GM19328 (cell line): ENCODE measurements at regions not wholly inside any gene's neighbourhood (a gene's known extent, or its start where the extent isn't known, plus 50 kb on each side); places are given as distances from the start of the nearest gene placed in this dataset.
"Not testable (repeated sequence)": the region's sequence is repeated elsewhere in the genome, so short reads cannot be mapped to it uniquely, and the experiment has no call there.

Experiments used
- ATAC-seq: cut with Tn5 transposase; IDR thresholded peaks from one replicate; pipeline ENCODE4 v1.9.1; 2021; ENCODE audit warnings: mild to moderate bottlenecking, moderate library complexity; ENCODE audit not compliant: unreplicated experiment

DNA sequence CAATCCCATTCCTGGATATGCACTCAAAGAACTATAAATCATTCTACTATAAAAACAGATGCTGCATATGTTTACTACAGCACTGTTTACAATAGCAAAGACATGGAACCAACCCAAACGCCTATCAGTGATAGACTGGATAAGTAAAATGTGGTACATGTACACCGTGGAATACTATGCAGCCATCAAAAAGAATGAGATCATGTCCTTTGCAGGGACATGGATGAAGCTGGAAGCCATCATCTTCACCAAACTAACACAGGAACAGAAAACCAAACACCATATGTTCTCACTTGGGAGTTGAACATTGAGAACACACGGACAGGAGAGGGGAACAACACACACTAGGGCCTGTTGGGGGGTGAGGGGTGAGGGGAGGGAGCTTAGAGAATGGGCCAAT is 274.9 kb upstream of the KIAA1217 start:
- not testable (repeated sequence) for ATAC-seq

DNA sequence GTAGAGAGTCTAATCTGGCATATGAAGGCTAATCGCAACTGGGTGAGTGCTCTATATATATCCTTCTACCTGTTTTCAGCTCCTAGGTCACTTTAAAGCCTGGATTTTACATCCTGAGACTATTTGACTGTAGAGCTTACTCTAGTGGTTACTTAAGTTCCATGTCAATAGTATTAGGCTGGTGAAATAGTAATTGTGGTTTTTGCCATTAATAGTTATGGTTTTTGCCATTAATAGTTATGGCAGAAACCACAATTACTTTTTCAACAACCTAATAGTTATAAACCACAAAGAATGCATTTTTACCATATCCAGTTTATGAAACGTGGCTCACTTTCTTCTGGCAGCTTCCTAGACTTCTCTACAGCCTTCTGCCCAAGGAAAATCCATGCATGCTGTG is 263.1 kb upstream of the KIAA1217 start:
- ATAC-seq, result no peak

DNA sequence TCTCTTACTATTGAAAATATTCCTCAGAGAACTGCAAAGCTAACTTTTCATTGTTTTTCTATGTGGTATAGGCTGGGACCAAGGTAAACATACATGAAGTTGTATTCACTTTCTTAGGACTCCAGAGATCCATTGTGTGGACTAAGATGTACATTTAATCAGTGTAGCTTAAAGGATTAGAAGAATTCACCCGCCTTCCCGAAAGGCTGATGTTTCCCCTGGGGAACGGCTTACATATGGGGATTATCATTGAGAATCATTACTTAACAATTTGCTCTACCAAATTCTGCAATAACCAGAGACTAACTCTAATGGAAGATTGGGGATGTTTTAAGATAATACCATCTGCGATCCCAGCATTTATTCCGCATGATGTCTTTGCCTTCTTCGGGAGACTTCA is 257.1 kb upstream of the KIAA1217 start:
- ATAC-seq, result no peak

DNA sequence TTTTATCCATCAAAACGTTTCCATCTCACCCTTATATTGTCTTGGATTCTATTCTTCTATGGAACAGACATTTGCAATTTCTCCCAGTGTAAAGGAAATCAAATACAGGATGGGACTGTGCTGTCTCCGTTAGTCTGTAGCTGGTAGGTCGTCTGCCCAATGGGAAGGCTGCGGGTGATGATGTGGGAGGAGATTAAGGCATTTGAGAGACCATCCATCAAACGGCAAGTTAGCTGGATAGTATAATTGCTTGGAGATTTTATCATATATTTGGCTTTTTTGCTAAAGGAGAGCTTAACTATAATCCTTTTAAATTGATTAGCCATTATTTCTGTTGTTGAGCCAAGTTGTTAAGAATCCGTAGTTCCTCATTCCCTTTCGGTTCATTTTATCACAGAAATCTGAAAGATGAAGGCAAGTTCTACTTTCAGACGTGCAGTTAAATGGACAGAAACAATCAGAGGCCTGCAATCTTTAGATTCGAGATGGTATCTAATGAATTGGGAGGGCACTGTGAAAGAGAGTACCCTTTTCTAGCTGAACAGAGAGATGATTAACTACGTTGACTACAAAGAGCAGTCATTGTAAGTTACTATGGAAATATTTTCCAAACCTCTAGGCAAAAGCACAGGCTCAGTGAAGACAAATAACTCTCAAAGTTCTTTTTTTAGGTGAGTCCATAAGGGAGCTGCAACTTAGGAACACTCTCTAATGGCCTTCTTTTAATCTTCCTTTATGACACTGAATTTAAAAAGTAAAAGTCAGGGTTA is 253.3 kb upstream of the KIAA1217 start:
- no peak for ATAC-seq

DNA sequence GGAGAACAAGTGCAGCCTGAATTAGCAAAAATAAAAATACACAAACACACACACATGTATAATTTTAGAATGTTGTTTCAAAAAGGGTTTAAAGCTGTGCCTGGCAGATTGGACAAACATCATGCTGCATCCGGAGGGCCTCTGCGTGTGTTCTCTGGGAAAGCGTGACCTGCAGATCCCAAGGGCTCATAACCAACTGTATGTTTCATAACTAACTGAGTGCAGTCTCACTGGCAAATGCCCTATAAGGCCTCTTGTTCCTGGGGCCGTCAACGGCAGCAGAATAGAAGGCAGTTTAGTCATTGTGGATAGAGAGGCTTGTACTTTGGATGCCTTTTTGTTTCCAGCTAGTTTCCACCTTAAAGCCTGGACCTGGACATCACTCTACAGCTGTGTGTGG is 243.8 kb upstream of the KIAA1217 start:
- ATAC-seq, result no peak

DNA sequence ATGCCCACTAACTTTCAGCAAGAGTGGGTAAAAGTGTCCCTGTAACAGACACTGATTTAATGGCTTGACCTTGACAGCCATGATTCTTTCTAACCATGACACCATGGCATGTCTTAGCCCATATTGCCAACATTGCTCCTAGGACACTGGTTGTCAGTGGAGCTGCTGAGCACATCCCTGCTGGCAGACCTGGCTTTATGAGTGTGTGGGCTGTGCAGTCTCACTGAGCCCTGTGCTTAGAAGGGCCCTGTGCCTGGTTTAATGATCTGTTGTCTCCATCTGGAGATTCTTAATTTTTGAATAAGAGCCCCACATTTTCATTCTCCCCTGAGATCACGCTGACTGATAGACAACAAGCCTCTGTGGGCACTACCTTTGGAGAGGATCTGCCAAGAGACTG is 243.1 kb upstream of the KIAA1217 start:
- no peak for ATAC-seq

DNA sequence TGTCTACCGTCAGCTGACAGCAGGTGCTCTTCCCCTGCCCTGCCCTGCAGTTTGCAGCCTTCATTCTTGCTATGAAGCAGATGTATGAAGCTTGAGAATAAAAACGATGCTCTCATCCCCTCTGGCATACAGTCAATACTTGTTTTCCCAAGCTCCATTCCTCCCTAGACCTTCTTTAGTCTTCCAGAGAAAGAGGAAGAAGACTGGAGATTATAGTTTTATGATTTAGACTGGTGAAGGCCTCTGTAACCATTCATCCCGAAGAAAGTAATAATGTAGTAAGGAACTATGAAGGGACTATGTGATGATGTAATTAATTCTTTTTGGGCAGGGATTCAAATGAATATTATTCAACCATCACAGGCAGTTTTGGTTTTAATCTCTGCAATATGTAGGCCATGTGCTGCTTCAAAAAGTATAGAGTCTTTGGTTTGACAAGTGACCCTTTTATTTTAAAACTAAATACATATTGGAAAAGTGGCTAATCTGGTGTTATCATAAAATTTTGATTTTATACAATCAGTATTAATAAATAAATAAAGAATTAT is 242.4 kb upstream of the KIAA1217 start:
- ATAC-seq, result no peak

DNA sequence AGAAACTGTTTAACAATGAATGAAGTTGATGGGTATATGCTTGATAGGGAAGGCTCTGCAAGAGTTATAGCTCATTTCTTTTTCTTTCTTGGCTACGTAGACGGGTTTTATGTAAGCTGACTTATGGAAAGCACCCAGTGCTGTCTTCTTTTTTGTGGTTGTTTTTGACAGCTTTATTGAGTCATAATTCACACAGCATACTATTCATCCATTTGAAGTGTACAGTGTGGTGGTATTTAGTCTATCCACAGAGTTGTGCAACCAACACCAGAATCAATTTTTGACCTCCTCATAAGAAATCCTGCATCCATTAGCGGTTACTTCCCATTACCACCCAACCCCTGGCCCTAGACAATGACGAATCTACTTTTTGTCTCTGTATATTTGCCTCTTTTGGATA is 240.6 kb upstream of the KIAA1217 start:
- ATAC-seq, result no peak

DNA sequence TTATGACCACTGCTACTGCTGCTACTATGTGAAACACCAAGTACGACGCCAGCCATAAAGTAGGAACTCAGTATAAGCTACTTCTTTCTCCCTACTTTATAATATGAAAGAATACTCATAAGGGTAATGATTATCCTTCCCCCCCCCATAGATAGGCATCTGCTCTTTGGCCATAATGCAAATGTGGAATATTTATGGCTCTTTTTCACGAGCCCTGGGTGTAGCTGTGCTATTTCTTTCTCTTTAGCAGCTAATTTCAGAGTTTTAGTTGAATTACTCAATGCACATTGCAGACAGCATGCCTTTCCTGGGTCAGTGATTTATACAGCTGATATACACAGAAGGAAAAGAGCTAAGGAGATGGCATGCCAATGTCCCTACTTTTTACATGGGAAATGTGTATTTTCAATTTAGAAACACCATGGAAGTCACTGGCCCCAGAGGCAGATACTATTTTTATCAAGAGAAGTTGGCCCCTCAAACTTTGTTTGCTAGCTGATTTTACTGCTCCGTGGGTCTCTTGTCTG is 234.1 kb upstream of the KIAA1217 start:
- ATAC-seq, result no peak

DNA sequence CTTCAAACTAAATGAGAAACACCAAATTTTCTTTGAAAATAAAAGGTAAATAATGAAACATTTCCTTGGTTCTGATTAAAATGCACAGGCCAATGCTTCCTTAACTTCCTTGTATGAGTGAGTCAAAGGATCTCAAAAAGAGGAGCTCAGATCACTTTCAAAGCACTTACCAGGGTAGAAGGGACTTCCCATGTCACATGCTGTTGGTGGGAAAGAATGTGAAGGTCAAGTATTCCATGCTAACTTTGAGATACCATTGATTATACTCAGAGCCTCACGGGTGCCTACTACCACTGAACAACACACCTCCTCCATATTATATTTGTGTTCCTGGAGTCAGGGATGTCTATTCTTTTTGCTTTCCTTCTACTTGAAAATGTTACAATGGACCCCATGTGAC is 233.5 kb upstream of the KIAA1217 start:
- no peak for ATAC-seq

DNA sequence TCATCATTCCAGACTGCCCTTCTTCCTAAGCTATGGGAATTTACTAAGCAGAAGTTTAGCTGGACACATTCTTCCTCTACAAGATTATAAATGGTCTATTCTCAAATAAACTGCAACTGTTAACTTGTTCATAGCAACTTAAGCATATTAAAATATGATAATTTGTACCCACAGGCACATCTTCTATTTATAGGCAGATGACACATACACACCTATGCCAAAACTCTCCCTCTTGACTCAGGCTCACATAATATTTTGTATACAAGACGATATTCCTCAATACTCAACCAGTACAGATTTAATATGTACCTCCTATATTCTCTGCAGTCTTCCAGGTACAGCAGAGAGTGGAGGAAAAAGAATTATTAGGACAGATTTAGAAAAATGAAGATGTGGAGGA is 232.7 kb upstream of the KIAA1217 start:
- ATAC-seq, result no peak

DNA sequence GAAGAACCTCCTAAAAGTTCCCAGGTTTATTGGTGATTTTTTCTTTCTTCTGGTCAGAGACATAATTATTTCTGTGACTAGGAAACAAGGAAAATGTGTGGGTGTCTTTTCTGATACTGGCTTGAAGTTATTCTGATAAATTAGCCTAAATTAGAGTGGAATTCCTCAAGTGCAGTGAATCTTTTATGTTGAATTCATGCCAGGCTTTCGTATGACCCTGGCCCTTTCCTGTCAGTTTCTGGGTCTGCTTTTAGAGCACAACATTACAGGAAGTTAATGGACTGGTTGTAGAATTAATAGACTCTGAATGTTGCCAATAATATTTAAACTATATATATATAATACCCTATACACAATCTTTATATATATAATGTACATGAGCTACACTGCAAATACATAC is 230.6 kb upstream of the KIAA1217 start:
- ATAC-seq, result no peak

DNA sequence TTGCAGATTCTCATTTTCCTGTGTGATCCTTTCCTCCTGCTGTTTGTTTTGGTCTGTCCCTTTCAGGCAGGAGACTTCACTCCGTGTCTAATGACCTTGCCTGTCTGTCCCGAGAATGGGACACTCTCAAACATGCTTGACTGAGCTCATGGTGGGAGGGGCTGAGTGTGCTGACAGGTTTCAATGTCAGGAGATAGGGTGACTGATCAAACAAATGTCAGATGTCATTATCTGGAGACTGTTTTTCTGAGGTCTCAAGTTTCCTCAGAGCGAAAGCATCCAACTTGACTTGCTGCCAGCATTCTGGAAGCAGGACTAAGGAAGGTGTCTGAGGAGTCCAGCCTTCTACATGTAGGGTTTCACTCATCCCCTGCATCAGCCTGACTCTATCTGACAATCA is 228.8 kb upstream of the KIAA1217 start:
- no peak for ATAC-seq

DNA sequence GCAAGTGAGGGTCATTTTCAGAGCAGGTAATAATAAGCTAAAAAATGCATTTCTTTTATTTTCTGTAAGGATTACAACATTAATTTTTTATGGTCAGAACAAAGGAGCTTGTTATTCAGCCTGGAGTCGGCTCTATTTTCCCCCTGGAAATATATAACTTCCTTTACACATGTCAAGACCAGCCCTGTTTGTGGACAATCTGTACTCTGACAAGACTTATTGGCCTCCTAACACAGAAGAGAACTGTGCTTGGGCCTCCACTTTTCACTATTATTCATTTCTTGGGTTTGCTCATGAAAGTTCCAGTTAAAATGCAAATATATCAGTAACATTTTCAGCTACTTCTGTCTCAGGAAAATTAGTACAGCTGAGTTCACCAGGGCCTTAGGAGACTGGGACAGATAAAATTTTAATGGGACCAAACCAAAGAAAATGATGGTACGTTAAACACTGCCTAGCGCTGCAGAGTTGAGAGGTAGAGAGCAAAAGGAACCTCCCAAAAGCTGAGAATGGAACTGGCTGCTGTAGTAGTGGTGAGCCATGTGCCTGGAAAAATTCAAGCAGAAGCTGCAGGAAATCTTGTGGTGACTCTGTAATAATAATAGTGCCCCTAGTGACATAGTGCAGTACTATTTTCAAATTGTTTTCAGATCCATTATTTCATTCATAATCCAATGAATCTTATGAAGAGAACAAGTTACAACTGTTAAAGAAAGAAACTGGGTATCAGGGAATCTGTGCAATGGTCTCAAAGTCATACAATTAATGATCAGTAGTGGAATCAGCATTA is 227.2 kb upstream of the KIAA1217 start:
- no peak for ATAC-seq

DNA sequence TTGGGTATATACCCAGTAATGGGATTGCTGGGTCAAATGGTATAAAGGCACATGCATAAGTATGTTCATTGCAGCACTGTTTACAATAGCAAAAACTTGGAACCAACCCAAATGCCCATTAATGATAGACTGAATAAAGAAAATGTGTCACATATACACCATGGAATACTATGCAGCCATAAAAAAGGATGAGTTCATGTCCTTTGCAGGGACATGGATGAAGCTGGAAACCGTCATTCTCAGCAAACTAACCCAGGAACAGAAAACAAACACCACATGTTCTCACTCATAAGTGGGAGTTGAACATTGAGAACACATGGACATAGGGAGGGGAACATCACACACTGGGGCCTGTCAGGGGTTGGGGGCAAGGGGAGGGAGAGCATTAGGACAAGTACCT is 224.5 kb upstream of the KIAA1217 start:
- ATAC-seq, result not testable (repeated sequence)

DNA sequence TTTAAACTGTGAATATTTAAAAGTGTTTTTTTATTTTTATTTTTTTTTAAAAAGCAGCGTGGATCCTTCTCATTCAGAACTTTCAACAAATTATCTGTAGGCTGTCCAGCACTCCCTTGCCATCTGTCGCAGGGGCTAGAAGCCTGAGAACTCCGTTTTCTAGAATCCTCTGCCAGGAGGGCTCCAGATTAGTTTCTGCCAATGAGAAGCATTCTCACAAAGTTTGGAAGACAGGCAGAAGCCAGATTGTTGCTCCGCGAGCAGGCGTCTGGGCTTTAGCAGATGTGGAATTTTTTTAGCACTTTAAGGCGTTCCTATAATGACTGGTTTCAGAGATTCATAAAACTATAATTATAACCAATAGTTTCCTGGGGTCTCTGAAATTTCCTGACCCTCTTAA is 220.9 kb upstream of the KIAA1217 start:
- ATAC-seq, result no peak

DNA sequence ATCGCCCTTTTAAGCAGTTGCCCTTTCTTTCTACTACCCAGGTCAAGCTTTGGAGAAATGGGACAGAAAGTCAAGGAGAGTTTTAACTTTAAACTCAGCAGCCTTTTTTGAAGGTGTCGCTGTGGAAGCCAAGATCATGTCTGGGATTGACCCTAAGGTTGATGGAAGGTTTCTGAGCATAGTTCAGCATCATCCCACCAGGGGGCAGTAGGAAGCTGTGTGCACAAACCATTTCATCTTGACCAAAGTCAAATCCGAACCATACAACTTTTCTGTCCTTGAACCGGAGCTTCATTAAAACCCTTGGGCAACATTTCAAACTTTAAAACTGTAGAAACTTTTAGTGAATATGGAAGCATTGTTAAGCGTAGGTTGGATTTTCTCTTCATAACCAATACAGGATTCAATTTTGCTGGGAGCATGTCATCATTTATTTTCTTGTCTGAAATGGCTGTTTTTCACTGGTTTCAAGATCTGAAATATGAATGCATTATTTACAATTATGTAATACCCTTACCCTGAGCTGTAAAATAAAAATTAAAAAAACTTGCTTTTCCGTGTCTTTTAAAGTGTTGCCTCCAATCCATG is 214.4 kb upstream of the KIAA1217 start:
- no peak for ATAC-seq

DNA sequence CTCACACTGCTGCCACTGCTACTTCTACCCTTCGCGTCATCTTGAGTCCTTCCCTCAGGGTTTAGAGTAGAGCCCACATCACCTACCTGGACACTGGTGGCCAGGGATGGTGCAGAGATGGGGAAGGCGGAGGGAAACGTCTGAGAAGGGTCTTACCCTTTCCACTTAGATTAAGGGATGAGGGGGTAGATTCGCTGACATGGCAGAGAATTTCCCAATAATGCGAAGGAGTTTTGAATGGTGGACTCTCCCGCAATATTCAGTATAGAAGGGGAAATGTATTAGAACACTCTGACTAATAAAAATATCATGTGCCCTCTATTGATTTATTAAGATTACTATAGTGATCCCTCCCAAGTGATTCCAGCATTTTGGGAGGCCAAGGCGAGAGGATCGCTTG is 209.5 kb upstream of the KIAA1217 start:
- ATAC-seq, result no peak

DNA sequence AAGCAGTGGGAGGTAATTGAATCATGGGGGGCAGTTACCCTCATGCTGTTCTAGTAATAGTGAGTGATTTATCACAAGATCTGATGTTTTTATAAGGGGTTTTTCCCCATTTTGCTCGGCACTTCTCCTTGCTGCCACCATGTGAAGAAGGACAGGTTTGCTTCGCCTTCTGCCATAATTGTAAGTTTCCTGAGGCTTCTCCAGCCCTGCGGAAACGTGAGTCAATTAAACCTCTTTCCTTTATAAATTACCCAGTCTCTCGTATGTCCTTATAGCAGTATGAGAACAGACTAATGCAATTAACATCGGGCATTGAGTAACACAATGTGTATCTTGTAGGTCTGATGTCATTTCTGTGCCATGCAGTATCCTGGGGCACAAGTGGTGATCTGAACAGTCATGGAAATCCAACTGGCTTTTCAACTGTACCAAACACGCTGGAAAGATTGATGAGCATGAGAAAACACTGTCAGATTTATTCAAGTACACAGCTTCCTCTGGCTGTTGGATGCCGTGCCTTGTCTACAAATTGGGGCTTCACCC is 208.6 kb upstream of the KIAA1217 start:
- ATAC-seq, result no peak

DNA sequence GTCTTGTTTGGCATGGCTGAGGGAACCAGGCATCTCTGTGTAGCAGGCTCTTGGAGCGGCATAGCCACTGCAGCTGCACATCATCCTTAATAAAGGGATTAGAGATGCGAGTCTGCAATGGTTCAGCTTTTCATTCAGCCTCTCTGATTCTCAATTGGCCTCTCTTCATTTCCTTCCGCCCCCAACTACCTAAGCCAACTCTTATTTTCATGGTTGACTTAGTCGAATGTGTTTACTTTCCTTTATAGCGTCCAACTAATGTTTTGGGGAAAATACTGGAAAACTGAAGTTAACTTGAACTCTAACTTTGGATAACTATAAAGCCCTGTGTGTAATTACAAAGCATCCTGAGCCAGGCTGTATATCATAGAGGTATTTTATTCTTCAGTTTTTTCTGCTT is 202.2 kb upstream of the KIAA1217 start:
- ATAC-seq, result no peak

DNA sequence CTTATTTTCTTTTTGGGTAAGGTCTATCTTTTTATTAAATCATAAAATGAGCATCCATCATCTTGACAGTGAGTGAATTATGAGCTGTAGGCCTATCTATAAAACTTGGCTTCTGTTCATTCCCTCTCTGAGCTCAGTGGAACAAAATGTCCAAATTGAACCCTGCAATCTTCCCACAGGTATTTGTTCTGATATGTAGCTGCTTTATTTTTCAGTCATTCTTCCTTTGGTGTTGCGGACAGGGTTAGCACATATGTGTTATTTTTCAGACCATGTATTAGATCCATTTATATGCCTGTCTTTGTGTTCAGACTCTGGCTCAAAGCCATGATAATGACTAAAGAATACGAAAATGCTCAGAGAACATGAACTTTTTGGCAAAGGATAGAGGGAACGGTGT is 201.6 kb upstream of the KIAA1217 start:
- ATAC-seq, result no peak
